ENCODE measurements at regions not wholly inside any gene's neighbourhood (a gene's known extent, or its start where the extent isn't known, plus 50 kb on each side); places are given as distances from the start of the nearest gene placed in this dataset.

- CTCF ChIA-PET, result interaction anchor here (0.5 kb wide), 1 partner anchor 632 kb away, joined by 3 read pairs; no protein-coding TSS in a partner anchor
- H3K9me3 Mint-ChIP-seq, result no peaks in the 10 kb centered on the region
- DNase-seq, result no peak
- no peak overlapping the region for H3K27ac Mint-ChIP-seq
- H3K4me3 Mint-ChIP-seq, result no peak overlapping the region
- POLR2A ChIA-PET, result no interaction called here
- no peaks in the 10 kb centered on the region for H3K27me3 Mint-ChIP-seq
- no peaks in the 10 kb centered on the region for H3K4me1 Mint-ChIP-seq
- no peaks in the 10 kb centered on the region for H3K36me3 Mint-ChIP-seq (ENCODE audit: low read depth)
These were observed 157.2 kb upstream of the COL11A1 start for GRCh38 chr1:103265551-103265950.

GRCh38 chr1:103259982-103260381 lies 151.7 kb upstream of the COL11A1 start:
- ChIA-PET POLR2A (no interaction called here), CTCF (no interaction called here)
- no peak overlapping the region for H3K27ac Mint-ChIP-seq
- no peaks in the 10 kb centered on the region for H3K36me3 Mint-ChIP-seq (ENCODE audit: low read depth)
- H3K4me3 Mint-ChIP-seq, result no peak overlapping the region
- H3K27me3 Mint-ChIP-seq, result no peaks in the 10 kb centered on the region
- no peaks in the 10 kb centered on the region for H3K4me1 Mint-ChIP-seq
- H3K9me3 Mint-ChIP-seq, result no peaks in the 10 kb centered on the region
- DNase-seq, result no peak

GRCh38 chr1:103256490-103256889 lies 148.2 kb upstream of the COL11A1 start:
- H3K4me3 Mint-ChIP-seq, result no peak overlapping the region
- H3K27me3 Mint-ChIP-seq, result no peaks in the 10 kb centered on the region
- H3K36me3 Mint-ChIP-seq (ENCODE audit: low read depth), result no peaks in the 10 kb centered on the region
- ChIA-PET POLR2A (no interaction called here), CTCF (no interaction called here)
- H3K9me3 Mint-ChIP-seq, result no peaks in the 10 kb centered on the region
- H3K4me1 Mint-ChIP-seq, result no peaks in the 10 kb centered on the region
- no peak for DNase-seq
- H3K27ac Mint-ChIP-seq, result no peak overlapping the region

- no peak overlapping the region for H3K4me3 Mint-ChIP-seq
- H3K9me3 Mint-ChIP-seq, result no peaks in the 10 kb centered on the region
- no peaks in the 10 kb centered on the region for H3K4me1 Mint-ChIP-seq
- POLR2A ChIA-PET, result no interaction called here
- no peaks in the 10 kb centered on the region for H3K27me3 Mint-ChIP-seq
- H3K36me3 Mint-ChIP-seq (ENCODE audit: low read depth), result no peaks in the 10 kb centered on the region
- no peak for DNase-seq
- H3K27ac Mint-ChIP-seq, result no peak overlapping the region
- CTCF ChIA-PET, result no interaction called here
These were observed 146.4 kb upstream of the COL11A1 start for GRCh38 chr1:103254691-103255090.

GRCh38 chr1:103250441-103250861 lies 142.1 kb upstream of the COL11A1 start:
- ChIA-PET POLR2A (no interaction called here), CTCF (no interaction called here)
- no peaks in the 10 kb centered on the region for H3K27me3 Mint-ChIP-seq
- H3K36me3 Mint-ChIP-seq (ENCODE audit: low read depth), result no peaks in the 10 kb centered on the region
- no peaks in the 10 kb centered on the region for H3K9me3 Mint-ChIP-seq
- DNase-seq, result no peak
- no peak overlapping the region for H3K4me3 Mint-ChIP-seq
- no peak overlapping the region for H3K27ac Mint-ChIP-seq
- no peaks in the 10 kb centered on the region for H3K4me1 Mint-ChIP-seq

GRCh38 chr1:103248417-103249102 lies 140.2 kb upstream of the COL11A1 start:
- ChIA-PET POLR2A (no interaction called here), CTCF (no interaction called here)
- no peak overlapping the region for H3K27ac Mint-ChIP-seq
- H3K4me3 Mint-ChIP-seq, result no peak overlapping the region
- H3K4me1 Mint-ChIP-seq, result no peaks in the 10 kb centered on the region
- no peaks in the 10 kb centered on the region for H3K9me3 Mint-ChIP-seq
- H3K27me3 Mint-ChIP-seq, result no peaks in the 10 kb centered on the region
- H3K36me3 Mint-ChIP-seq (ENCODE audit: low read depth), result no peaks in the 10 kb centered on the region
- no peak for DNase-seq

- Mint-ChIP-seq H3K4me3 (no peak overlapping the region), H3K36me3 (ENCODE audit: low read depth) (no peaks in the 10 kb centered on the region), H3K9me3 (no peaks in the 10 kb centered on the region), H3K27ac (no peak overlapping the region), H3K27me3 (no peaks in the 10 kb centered on the region), H3K4me1 (no peaks in the 10 kb centered on the region)
- CTCF ChIA-PET, result no interaction called here
- DNase-seq, result no peak
- POLR2A ChIA-PET, result no interaction called here
These were observed 139.2 kb upstream of the COL11A1 start for GRCh38 chr1:103247517-103247916.

GRCh38 chr1:103243481-103243880 lies 135.2 kb upstream of the COL11A1 start:
- Mint-ChIP-seq H3K27me3 (no peaks in the 10 kb centered on the region), H3K36me3 (ENCODE audit: low read depth) (no peaks in the 10 kb centered on the region), H3K9me3 (no peaks in the 10 kb centered on the region), H3K27ac (no peak overlapping the region), H3K4me3 (no peak overlapping the region), H3K4me1 (no peaks in the 10 kb centered on the region)
- ChIA-PET POLR2A (no interaction called here), CTCF (no interaction called here)
- DNase-seq, result no peak

- no peaks in the 10 kb centered on the region for H3K4me1 Mint-ChIP-seq
- H3K9me3 Mint-ChIP-seq, result no peaks in the 10 kb centered on the region
- H3K36me3 Mint-ChIP-seq (ENCODE audit: low read depth), result no peaks in the 10 kb centered on the region
- no peaks in the 10 kb centered on the region for H3K27me3 Mint-ChIP-seq
- H3K4me3 Mint-ChIP-seq, result no peak overlapping the region
- H3K27ac Mint-ChIP-seq, result no peak overlapping the region
- DNase-seq, result no peak
- ChIA-PET CTCF (no interaction called here), POLR2A (no interaction called here)
These were observed 130.7 kb upstream of the COL11A1 start for GRCh38 chr1:103239034-103239433.

- H3K36me3 Mint-ChIP-seq (ENCODE audit: low read depth), result no peaks in the 10 kb centered on the region
- ChIA-PET CTCF (no interaction called here), POLR2A (no interaction called here)
- no peak overlapping the region for H3K27ac Mint-ChIP-seq
- no peaks in the 10 kb centered on the region for H3K27me3 Mint-ChIP-seq
- no peaks in the 10 kb centered on the region for H3K4me1 Mint-ChIP-seq
- H3K4me3 Mint-ChIP-seq, result no peak overlapping the region
- no peak for DNase-seq
- no peaks in the 10 kb centered on the region for H3K9me3 Mint-ChIP-seq
These were observed 121.7 kb upstream of the COL11A1 start for GRCh38 chr1:103230061-103230460.

- Mint-ChIP-seq H3K9me3 (no peaks in the 10 kb centered on the region), H3K27ac (no peak overlapping the region), H3K27me3 (no peaks in the 10 kb centered on the region), H3K4me3 (no peak overlapping the region), H3K4me1 (no peaks in the 10 kb centered on the region), H3K36me3 (ENCODE audit: low read depth) (no peaks in the 10 kb centered on the region)
- POLR2A ChIA-PET, result no interaction called here
- CTCF ChIA-PET, result no interaction called here
- DNase-seq, result no peak
These were observed 112.3 kb upstream of the COL11A1 start for GRCh38 chr1:103220631-103221041.

- no peaks in the 10 kb centered on the region for H3K4me1 Mint-ChIP-seq
- no peak for DNase-seq
- ChIA-PET POLR2A (no interaction called here), CTCF (interaction anchor here (0.6 kb wide), 1 partner anchor 8 kb away, joined by 3 read pairs; no protein-coding TSS in a partner anchor)
- H3K4me3 Mint-ChIP-seq, result no peak overlapping the region
- H3K27ac Mint-ChIP-seq, result no peak overlapping the region
- H3K27me3 Mint-ChIP-seq, result no peaks in the 10 kb centered on the region
- no peaks in the 10 kb centered on the region for H3K9me3 Mint-ChIP-seq
- no peaks in the 10 kb centered on the region for H3K36me3 Mint-ChIP-seq (ENCODE audit: low read depth)
These were observed 110.5 kb upstream of the COL11A1 start for GRCh38 chr1:103218821-103219220.

- ChIA-PET CTCF (no interaction called here), POLR2A (no interaction called here)
- no peaks in the 10 kb centered on the region for H3K4me1 Mint-ChIP-seq
- no peak overlapping the region for H3K27ac Mint-ChIP-seq
- no peaks in the 10 kb centered on the region for H3K36me3 Mint-ChIP-seq (ENCODE audit: low read depth)
- no peak for DNase-seq
- H3K4me3 Mint-ChIP-seq, result no peak overlapping the region
- no peaks in the 10 kb centered on the region for H3K27me3 Mint-ChIP-seq
- no peaks in the 10 kb centered on the region for H3K9me3 Mint-ChIP-seq
These were observed 110.0 kb upstream of the COL11A1 start for GRCh38 chr1:103218369-103218768.

GRCh38 chr1:103211073-103211472 lies 102.8 kb upstream of the COL11A1 start:
- Mint-ChIP-seq H3K27ac (no peak overlapping the region), H3K9me3 (no peaks in the 10 kb centered on the region), H3K36me3 (ENCODE audit: low read depth) (no peaks in the 10 kb centered on the region), H3K27me3 (no peaks in the 10 kb centered on the region), H3K4me3 (no peak overlapping the region), H3K4me1 (no peaks in the 10 kb centered on the region)
- ChIA-PET CTCF (interaction anchor here (0.9 kb wide), 1 partner anchor 8 kb away, joined by 3 read pairs; no protein-coding TSS in a partner anchor), POLR2A (no interaction called here)
- DNase-seq, result no peak

All from activated CD4-positive, alpha-beta T cell treated with anti-CD3 and anti-CD28 coated beads, Interleukin-2, amount 10 ng/mL, durations not matched to agents 7 days and 5 days (primary cell).